ENCODE measurements at regions not wholly inside any gene's neighbourhood (a gene's known extent, or its start where the extent isn't known, plus 50 kb on each side); places are given as distances from the start of the nearest gene placed in this dataset.

DNA sequence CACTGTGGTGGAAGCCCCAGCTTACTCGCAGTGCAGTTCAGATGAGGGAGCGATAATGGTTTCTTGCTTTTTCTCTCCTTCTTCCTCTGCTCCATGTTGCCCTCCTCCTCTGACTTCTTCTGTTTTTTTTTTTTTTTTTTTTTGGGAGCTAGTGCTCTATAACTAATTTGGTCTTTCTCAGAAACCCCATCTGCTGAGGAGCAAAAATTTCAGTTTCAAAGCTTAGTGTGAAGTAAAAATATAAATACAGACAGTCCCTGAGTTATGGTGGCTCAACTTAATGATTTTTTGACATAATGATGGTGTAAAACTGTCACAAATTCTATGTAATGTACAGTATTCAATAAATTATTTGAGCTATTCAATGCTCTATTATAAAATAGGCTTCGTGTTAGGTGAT, 120.7 kb downstream of the TBX19 start:
- Histone ChIP-seq H3K27ac (no peak overlapping the region), H3K4me1 (no peaks in the 10 kb centered on the region), H3K36me3 (no peaks in the 10 kb centered on the region), H3K4me3 (no peak overlapping the region), H3K9me3 (no peaks in the 10 kb centered on the region), H3K27me3 (no peaks in the 10 kb centered on the region)
- no peak for TF ChIP-seq CTCF (IDR thresholded peaks at IDR 0.05)
- TF ChIP-seq POLR2A (IDR thresholded peaks at IDR 0.05): no peak
- TF ChIP-seq EP300 (IDR thresholded peaks at IDR 0.05): no peak
- no peak for TF ChIP-seq POLR2AphosphoS5 (IDR thresholded peaks at IDR 0.05)
- DNase-seq (no peak), ATAC-seq (ENCODE audit: low FRiP score in 2 of 2) (no peak)
- 94 to 97% methylated on average over 3 of the region's 3 CpGs for WGBS, 2 donors

DNA sequence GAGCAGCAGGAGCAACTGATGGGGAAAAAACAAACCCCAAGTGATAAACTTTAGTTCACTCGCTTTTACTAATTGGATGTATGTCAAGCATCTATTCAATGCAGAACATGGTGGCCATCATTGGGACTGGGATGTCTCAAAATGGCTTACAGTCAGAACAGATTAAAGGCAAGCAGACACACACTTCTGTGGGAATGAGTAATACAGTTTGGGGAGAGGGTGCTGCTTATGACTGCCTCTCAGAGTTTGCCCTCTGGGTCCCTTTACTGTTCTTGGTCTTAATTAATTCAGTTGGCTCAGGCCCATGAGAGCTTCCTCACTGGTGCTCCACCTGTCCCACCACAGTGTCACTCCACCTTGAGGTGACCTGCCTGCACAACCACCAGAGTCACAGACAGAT, 119.5 kb downstream of the TBX19 start:
- TF ChIP-seq CTCF (IDR thresholded peaks at IDR 0.05): no peak
- no peak for TF ChIP-seq POLR2A (IDR thresholded peaks at IDR 0.05)
- no peak for TF ChIP-seq POLR2AphosphoS5 (IDR thresholded peaks at IDR 0.05)
- TF ChIP-seq EP300 (IDR thresholded peaks at IDR 0.05): no peak
- DNase-seq (no peak), ATAC-seq (ENCODE audit: low FRiP score in 2 of 2) (no peak)
- Histone ChIP-seq H3K36me3 (no peaks in the 10 kb centered on the region), H3K9me3 (no peaks in the 10 kb centered on the region), H3K4me1 (no peaks in the 10 kb centered on the region), H3K27me3 (no peaks in the 10 kb centered on the region), H3K4me3 (no peak overlapping the region), H3K27ac (no peak overlapping the region)
- WGBS, 2 donors: 96 to 100% methylated on average over 1 of the region's 1 CpG

GRCh38 chr1:168397806-168398205, 117.1 kb downstream of the TBX19 start:
- H3K4me3 ChIP-seq: no peak overlapping the region
- TF ChIP-seq POLR2AphosphoS5 (IDR thresholded peaks at IDR 0.05): no peak
- TF ChIP-seq POLR2A (IDR thresholded peaks at IDR 0.05): no peak
- TF ChIP-seq EP300 (IDR thresholded peaks at IDR 0.05): no peak
- no peak for TF ChIP-seq CTCF (IDR thresholded peaks at IDR 0.05)
- no peaks in the 10 kb centered on the region for H3K36me3 ChIP-seq
- WGBS, 2 donors: 85 to 94% methylated on average over 4 of the region's 4 CpGs
- H3K4me1 ChIP-seq: no peaks in the 10 kb centered on the region
- H3K9me3 ChIP-seq: no peaks in the 10 kb centered on the region
- no peak overlapping the region for H3K27ac ChIP-seq
- DNase-seq: no peak
- H3K27me3 ChIP-seq: no peaks in the 10 kb centered on the region
- ATAC-seq (ENCODE audit: low FRiP score in 2 of 2): no peak

- no peak for ATAC-seq (ENCODE audit: low FRiP score in 2 of 2)
- no peak overlapping the region for H3K27ac ChIP-seq
- H3K4me1 ChIP-seq: no peaks in the 10 kb centered on the region
- no peak overlapping the region for H3K4me3 ChIP-seq
- H3K27me3 ChIP-seq: no peaks in the 10 kb centered on the region
- no peaks in the 10 kb centered on the region for H3K9me3 ChIP-seq
- TF ChIP-seq EP300 (IDR thresholded peaks at IDR 0.05): no peak
- TF ChIP-seq POLR2AphosphoS5 (IDR thresholded peaks at IDR 0.05): no peak
- TF ChIP-seq POLR2A (IDR thresholded peaks at IDR 0.05): no peak
- no peak for TF ChIP-seq CTCF (IDR thresholded peaks at IDR 0.05)
- DNase-seq: no peak
- H3K36me3 ChIP-seq: no peaks in the 10 kb centered on the region
- 41 to 49% methylated on average over 3 of the region's 3 CpGs for WGBS, 2 donors
These were observed 116.4 kb downstream of the TBX19 start for GRCh38 chr1:168396940-168397684.

DNA sequence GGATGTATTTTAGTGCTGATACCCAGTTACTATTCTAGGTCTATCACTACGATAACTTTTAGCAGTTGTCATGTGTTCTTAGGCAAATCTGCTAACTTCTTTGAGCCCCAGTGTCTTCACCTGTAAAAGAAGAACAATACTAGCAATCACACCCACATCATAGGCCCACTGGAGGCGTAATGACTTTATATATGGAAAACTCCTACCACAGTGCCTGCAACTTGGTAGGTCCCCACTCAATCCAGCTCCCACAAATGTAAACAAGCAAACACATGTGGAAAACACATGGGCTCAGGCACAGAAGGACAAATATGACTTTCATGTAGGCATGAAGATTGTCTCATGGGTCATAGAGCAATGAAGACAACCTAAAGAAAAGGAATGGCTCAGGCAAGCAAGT, 115.8 kb downstream of the TBX19 start:
- TF ChIP-seq POLR2A (IDR thresholded peaks at IDR 0.05): no peak
- no peak for TF ChIP-seq CTCF (IDR thresholded peaks at IDR 0.05)
- no peak for TF ChIP-seq POLR2AphosphoS5 (IDR thresholded peaks at IDR 0.05)
- no peak for TF ChIP-seq EP300 (IDR thresholded peaks at IDR 0.05)
- no peaks in the 10 kb centered on the region for H3K27me3 ChIP-seq
- DNase-seq (no peak), ATAC-seq (ENCODE audit: low FRiP score in 2 of 2) (no peak)
- H3K36me3 ChIP-seq: no peaks in the 10 kb centered on the region
- H3K9me3 ChIP-seq: no peaks in the 10 kb centered on the region
- H3K4me1 ChIP-seq: no peaks in the 10 kb centered on the region
- 91 to 94% methylated on average over 1 to 2 of the region's 2 CpGs for WGBS, 2 donors
- H3K27ac ChIP-seq: no peak overlapping the region
- no peak overlapping the region for H3K4me3 ChIP-seq

All from upper lobe of left lung (tissue), 6 donors.